Muscle layer of colon (tissue), 2 donors: ENCODE measurements at regions not wholly inside any gene's neighbourhood (a gene's known extent, or its start where the extent isn't known, plus 50 kb on each side); places are given as distances from the start of the nearest gene placed in this dataset.
"Not testable (repeated sequence)": the region's sequence is repeated elsewhere in the genome, so short reads cannot be mapped to it uniquely, and the experiment has no call there.

ENCODE experiments used
- H3K27ac ChIP-seq: one replicate; pipeline ENCODE4 v1.7.0; 2013; ENCODE audit warnings: low read depth, mild to moderate bottlenecking, low read length, moderate library complexity
- H3K27me3 ChIP-seq, 2 donors: one replicate each; pipeline ENCODE4 v1.7.0; 2013; ENCODE audit warnings: low read length in 2 of 2, mild to moderate bottlenecking in 2 of 2; ENCODE audit not compliant: insufficient read depth in 2 of 2, control insufficient read depth in 1 of 2
- H3K36me3 ChIP-seq: one replicate; pipeline ENCODE4 v1.7.0; 2013; ENCODE audit warnings: mild to moderate bottlenecking, low read length; ENCODE audit not compliant: insufficient read depth
- H3K4me1 ChIP-seq: one replicate; pipeline ENCODE4 v1.7.0; 2013; ENCODE audit warnings: mild to moderate bottlenecking, low read length; ENCODE audit not compliant: insufficient read depth
- H3K4me3 ChIP-seq, 2 donors: one replicate each; pipeline ENCODE4 v1.7.0; 2013; ENCODE audit warnings: low read length in 2 of 2, low read depth in 1 of 2, mild to moderate bottlenecking in 1 of 2, moderate library complexity in 1 of 2
- H3K9ac ChIP-seq: one replicate; pipeline ENCODE4 v1.7.0; 2013; ENCODE audit warnings: low read length
- H3K9me3 ChIP-seq: one replicate; pipeline ENCODE4 v1.7.0; 2013; ENCODE audit warnings: mild to moderate bottlenecking, low read length
- donor health status: abdominal sarcoma.
- donor health status: Adenocarcinoma of cecum.

- Histone ChIP-seq H3K27ac (no peak overlapping the region), H3K9ac (no peak overlapping the region), H3K36me3 (no peaks in the 10 kb centered on the region), H3K4me1 (no peaks in the 10 kb centered on the region), H3K4me3 (no peak overlapping the region), H3K9me3 (no peaks in the 10 kb centered on the region), H3K27me3 (peaks cover 0 to 4% of the 10 kb centered on the region in 2 donors)
Observed at GRCh38 chr11:69898123-69898522, 78.9 kb upstream of the FGF3 start.

GRCh38 chr11:69899957-69900821, 81.0 kb upstream of the FGF3 start:
- no peaks in the 10 kb centered on the region for H3K9me3 ChIP-seq
- H3K9ac ChIP-seq: no peak overlapping the region
- H3K27me3 ChIP-seq: peaks cover 0 to 4% of the 10 kb centered on the region in 2 donors
- no peak overlapping the region for H3K4me3 ChIP-seq
- H3K27ac ChIP-seq: no peak overlapping the region
- no peaks in the 10 kb centered on the region for H3K4me1 ChIP-seq
- no peaks in the 10 kb centered on the region for H3K36me3 ChIP-seq

DNA sequence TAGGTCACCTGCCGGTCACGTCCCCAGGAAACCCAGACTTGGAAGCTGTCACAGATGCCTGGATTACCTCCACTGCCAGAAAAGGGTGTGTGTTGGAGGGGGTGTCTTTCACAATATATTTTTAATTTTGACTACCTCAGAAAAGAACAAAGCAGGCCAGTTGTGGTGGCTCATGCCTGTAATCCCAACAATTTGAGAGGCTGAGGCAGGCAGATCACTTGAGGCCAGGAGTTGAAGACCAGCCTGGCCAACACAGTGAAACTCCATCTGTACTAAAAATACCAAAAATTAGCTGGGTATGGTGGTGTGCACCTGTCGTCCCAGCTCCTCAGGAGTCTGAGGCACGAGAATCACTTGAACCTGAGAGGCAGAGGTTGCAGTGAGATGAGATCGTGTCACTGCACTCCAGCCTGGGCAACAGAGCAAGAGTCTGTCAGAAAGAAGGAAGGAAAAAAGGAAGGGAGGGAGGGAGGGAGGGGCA, 81.6 kb upstream of the FGF3 start:
- H3K4me1 ChIP-seq, H3K27ac ChIP-seq, H3K4me3 ChIP-seq, H3K27me3 ChIP-seq, H3K9me3 ChIP-seq, H3K36me3 ChIP-seq, H3K9ac ChIP-seq: not testable (repeated sequence)

DNA sequence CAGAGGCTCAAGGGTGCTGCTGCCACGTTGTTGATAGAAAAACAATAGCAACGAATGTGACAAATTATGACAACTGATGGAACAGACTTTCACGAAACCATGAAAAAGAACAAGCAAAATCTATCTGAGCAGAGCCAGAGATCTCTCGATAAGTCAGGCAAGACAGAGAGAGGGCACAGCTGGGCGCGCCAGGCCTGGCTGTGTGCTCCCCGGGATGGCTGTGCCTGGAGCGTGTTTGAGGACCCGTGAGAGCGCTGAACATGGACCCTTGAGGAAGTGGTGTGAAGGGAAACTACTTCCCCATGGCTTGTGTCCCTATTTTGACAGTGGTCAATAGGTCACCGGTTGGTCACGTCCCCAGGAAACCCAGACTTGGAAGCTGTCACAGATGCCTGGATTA, 83.1 kb upstream of the FGF3 start:
- no peaks in the 10 kb centered on the region for H3K36me3 ChIP-seq
- H3K4me1 ChIP-seq: no peaks in the 10 kb centered on the region
- H3K27ac ChIP-seq: no peak overlapping the region
- H3K9me3 ChIP-seq: no peaks in the 10 kb centered on the region
- H3K27me3 ChIP-seq: peaks cover 0 to 6% of the 10 kb centered on the region in 2 donors
- H3K9ac ChIP-seq: no peak overlapping the region
- H3K4me3 ChIP-seq: no peak overlapping the region

- Histone ChIP-seq H3K27ac (no peak overlapping the region), H3K36me3 (no peaks in the 10 kb centered on the region), H3K4me3 (no peak overlapping the region), H3K9ac (no peak overlapping the region), H3K27me3 (peaks cover 0 to 6% of the 10 kb centered on the region in 2 donors), H3K4me1 (no peaks in the 10 kb centered on the region), H3K9me3 (no peaks in the 10 kb centered on the region)
Observed at GRCh38 chr11:69903211-69903610, 84.0 kb upstream of the FGF3 start.

DNA sequence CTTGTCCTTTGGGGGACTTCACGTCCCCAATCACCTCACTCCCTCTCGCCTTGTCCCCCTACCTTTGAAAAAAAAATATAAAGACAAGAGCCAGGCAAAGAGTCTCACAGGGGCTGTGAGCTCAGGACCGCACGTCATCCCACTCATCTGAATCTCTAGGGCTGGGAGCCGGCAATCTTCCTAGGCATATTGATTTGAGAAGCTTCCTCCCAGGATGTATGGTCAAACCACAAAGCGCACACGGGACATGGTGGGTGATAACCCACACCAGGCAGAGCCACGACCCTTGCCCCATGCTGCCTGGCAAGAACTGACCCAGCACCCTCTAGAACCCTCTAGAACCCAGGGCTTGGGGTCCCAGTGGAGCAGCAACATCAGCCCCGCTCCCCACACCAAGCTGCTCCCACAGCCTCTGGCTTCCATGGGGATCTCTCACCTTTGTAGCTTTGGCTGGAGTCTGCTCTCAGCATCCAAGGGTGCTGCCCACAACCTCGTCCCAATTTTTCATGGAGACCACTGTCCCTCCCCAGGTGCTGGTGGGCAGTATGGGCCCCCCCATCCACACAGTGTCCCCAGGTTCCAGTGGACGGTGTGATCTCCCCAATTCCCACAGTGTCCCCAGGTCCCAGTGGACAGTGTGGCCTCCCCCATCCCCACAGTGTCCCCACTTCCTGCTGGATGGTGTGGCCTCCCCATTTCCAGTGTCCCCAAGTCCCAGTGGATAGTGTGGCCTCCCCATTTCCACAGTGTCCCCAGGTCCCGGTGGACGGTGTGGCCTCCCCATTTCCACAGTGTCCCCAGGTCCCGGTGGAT, 85.2 kb upstream of the FGF3 start:
- Histone ChIP-seq H3K27ac (no peak overlapping the region), H3K9me3 (no peaks in the 10 kb centered on the region), H3K4me1 (no peaks in the 10 kb centered on the region), H3K9ac (no peak overlapping the region), H3K4me3 (no peak overlapping the region), H3K27me3 (peaks cover 0 to 12% of the 10 kb centered on the region in 2 donors), H3K36me3 (no peaks in the 10 kb centered on the region)

DNA sequence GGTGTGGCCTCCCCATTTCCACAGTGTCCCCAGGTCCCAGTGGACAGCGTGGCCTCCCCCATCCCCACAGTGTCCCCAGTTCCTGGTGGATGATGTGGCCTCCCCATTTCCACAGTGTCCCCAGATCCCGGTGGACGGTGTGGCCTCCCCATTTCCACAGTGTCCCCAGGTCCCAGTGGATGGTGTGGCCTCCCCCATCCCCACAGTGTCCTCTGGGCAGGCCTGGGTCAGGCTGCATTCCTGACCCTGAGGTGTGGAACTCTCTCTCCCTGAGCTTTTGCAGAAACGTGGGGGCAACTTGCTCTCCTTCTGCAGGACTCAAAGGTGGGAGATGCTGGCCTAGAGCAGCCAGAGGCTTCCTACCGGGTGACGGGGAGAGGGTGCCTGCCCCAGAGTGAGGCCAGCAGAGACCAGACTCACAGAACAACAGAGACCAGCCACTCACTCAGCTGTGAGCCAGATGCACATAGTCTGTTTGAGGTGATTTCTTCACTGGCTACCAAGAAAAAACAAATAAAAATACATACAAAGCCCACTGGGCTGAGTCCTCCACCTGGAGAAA, 85.8 kb upstream of the FGF3 start:
- Histone ChIP-seq H3K9ac (no peak overlapping the region), H3K27me3 (peaks cover 0 to 19% of the 10 kb centered on the region in 2 donors), H3K27ac (no peak overlapping the region), H3K4me3 (no peak overlapping the region), H3K4me1 (no peaks in the 10 kb centered on the region), H3K36me3 (no peaks in the 10 kb centered on the region), H3K9me3 (no peaks in the 10 kb centered on the region)

DNA sequence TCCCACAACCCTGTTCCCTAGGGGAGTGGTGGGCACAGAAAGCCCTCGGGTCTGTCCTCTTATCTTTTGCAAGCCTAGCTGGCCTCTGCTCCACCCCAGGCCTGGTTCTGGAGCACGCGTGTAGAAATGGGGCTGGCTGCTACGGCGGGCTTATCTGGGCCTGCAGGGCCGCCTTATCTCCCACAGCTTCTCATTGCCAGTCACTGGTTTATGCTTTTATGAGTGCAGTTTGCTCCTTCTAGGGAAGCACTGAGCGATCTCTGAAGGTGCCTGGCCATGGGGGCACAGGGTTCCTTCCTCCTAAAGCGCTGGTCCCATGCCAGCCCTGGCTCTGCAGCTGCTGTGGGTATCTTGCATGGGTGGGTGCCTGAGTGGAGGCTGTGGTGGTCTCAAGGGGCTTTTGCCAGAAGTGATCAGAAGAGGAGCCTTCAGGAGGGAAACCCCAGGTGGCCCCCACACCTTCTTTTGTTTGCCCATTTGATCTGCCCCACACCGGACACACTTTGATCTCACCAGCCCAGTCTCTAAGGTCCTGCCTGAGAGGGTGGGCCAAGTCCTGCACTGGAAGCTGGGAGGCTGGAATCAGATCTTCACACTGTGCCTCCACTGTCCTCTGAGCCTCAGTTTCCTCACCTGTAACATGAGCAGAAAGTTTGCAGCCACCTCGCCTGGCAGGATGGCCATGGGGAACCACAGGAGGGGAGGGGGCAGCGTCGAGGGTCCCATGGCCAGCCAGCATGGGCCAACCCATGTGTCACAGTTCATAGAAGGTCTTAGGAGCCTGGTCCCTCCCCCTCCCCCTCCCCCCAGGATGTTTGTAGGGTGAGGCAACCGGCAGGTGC, 86.6 kb upstream of the FGF3 start:
- H3K27ac ChIP-seq: no peak overlapping the region
- no peaks in the 10 kb centered on the region for H3K4me1 ChIP-seq
- H3K9me3 ChIP-seq: no peaks in the 10 kb centered on the region
- no peak overlapping the region for H3K4me3 ChIP-seq
- no peak overlapping the region for H3K9ac ChIP-seq
- H3K36me3 ChIP-seq: no peaks in the 10 kb centered on the region
- H3K27me3 ChIP-seq: peaks cover 0 to 22% of the 10 kb centered on the region in 2 donors

DNA sequence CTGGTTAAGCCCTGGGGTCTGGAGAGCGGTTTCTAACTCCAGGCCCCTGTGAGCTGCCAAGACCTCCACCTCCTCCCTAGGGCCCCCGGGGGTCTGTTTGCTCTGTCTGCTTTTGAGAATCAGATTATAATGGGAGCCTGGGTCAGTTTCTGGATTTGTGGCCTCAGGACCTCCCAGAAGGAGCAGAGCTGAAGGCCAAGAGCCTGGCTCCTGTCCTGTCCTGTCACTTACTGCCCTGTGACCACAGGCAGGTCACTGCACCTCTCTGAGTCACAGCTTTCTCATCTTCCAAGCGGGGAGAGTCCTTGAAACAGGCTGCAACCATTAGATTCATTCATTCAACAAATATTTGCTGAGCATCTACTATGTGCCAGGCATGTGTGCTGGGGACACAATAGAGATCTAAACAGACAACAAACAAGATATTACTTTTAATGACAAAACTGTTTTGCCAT, 87.3 kb upstream of the FGF3 start:
- no peaks in the 10 kb centered on the region for H3K4me1 ChIP-seq

DNA sequence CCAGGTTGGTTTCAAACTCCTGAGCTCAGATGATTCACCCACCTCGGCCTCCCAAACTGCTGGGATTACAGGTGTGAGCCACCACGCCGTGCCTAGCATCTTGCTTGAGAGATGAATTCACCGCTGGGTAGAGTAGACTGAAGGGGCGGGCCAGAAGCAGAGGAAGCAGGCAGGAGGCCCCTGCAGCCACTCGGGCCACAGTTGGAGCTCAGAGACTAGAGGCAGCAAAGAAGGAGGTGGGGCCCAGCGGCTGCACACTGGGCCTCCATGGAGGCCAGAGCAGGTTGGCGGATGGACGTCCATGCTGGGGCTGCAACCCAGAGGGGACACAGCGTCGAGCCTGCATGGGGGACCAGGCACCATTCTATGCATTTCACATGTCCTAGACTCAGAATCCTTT, 88.4 kb upstream of the FGF3 start:
- H3K27ac ChIP-seq: no peak overlapping the region
- H3K9ac ChIP-seq: no peak overlapping the region
- H3K36me3 ChIP-seq: no peaks in the 10 kb centered on the region
- peaks cover 0 to 22% of the 10 kb centered on the region in 2 donors for H3K27me3 ChIP-seq
- no peak overlapping the region for H3K4me3 ChIP-seq
- H3K4me1 ChIP-seq: no peaks in the 10 kb centered on the region
- no peaks in the 10 kb centered on the region for H3K9me3 ChIP-seq

More for the DNA sequence above, 87.3 kb upstream of the FGF3 start:
- Histone ChIP-seq H3K9me3 (no peaks in the 10 kb centered on the region), H3K9ac (no peak overlapping the region), H3K27me3 (peaks cover 0 to 22% of the 10 kb centered on the region in 2 donors), H3K27ac (no peak overlapping the region), H3K36me3 (no peaks in the 10 kb centered on the region), H3K4me3 (no peak overlapping the region)
